GM10248 (cell line): ENCODE measurements at regions not wholly inside any gene's neighbourhood (a gene's known extent, or its start where the extent isn't known, plus 50 kb on each side); places are given as distances from the start of the nearest gene placed in this dataset.

Experiments used
- CTCF ChIA-PET: fragments of 300-600 bp; sonication (Branson Sonifier 250); formaldehyde crosslinking; extraction: SDS; loops from one replicate; lab custom pipeline; 2021; ENCODE audit warnings: antibody characterized with exemption; lab: Yijun Ruan, JAX
- POLR2A ChIA-PET: fragments of 350-650 bp; sonication (Branson Sonifier 250); formaldehyde crosslinking; extraction: SDS; loops from one replicate; lab custom pipeline; 2020; ENCODE audit warnings: antibody characterized with exemption; lab: Yijun Ruan, JAX
- DNase-seq: peaks from one replicate; pipeline ENCODE4 v3.0.0; 2012; ENCODE audit errors: extremely low spot score
- TF ChIP-seq, protein P1 (sequence below): IDR thresholded peaks from 2 replicates; pipeline ENCODE4 v1.5.1; 2012; ENCODE audit warnings: mild to moderate bottlenecking, low read depth; ENCODE audit errors: extremely low read depth, missing control alignments, control extremely low read depth

DNA sequence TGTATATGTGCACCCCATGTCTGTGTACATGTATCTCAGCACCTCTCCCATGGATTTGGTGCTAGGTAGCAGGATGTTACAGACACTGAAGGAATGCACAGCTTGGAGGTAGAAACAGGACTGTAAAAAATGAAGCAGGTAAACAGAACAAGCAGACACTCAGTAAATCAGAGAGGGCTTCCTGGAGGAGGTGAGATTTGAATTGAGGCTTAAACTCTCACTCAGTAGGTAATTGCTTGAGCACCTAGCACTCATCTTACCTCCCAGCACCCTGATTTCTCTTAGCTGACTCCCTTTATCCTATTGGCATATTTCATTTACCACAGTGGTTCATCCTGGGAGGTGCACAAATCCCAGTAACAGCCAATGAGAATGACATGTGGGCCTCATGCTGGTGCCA, 537.9 kb upstream of the RAB6C start:
- POLR2A ChIA-PET, result no interaction called here
- no peak for DNase-seq
- CTCF ChIA-PET, result interaction anchor here (1.0 kb wide), 1 partner anchor 19 kb away, joined by 3 read pairs; no protein-coding TSS in a partner anchor
- TF ChIP-seq, protein P1, sequence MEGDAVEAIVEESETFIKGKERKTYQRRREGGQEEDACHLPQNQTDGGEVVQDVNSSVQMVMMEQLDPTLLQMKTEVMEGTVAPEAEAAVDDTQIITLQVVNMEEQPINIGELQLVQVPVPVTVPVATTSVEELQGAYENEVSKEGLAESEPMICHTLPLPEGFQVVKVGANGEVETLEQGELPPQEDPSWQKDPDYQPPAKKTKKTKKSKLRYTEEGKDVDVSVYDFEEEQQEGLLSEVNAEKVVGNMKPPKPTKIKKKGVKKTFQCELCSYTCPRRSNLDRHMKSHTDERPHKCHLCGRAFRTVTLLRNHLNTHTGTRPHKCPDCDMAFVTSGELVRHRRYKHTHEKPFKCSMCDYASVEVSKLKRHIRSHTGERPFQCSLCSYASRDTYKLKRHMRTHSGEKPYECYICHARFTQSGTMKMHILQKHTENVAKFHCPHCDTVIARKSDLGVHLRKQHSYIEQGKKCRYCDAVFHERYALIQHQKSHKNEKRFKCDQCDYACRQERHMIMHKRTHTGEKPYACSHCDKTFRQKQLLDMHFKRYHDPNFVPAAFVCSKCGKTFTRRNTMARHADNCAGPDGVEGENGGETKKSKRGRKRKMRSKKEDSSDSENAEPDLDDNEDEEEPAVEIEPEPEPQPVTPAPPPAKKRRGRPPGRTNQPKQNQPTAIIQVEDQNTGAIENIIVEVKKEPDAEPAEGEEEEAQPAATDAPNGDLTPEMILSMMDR, result no peak

DNA sequence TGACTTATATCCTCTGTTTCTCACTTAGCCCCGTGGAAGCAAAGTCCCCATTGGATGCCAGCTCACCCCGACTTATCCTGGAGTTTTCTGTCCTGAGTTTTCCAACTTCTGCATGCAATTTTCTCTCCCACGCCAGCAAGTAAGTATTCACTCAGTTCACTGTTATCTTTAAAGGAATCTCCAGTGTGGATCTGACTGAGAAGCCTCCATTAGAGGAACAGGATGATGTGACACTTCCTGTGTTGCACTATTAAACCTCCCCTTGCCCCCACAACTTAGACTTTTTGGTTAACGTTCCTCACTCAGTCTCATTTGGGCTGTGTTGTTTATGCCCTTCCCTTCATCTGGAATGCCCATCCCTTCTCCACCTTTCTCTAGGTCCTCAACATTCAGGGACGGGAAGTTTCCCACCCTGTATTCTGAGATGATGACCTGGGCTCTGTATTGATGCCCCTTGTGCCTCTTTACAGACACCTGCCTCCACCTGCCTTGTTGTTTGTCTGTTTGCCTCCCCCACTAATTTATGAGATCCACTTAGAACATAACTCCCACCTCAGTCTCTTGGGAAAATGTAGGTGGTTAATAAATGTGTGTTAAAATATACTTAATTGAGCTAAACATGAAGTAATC, 536.1 kb upstream of the RAB6C start:
- TF ChIP-seq, protein P1, result no peak
- ChIA-PET POLR2A (interaction anchor here (0.6 kb wide), 1 partner anchor 107 kb away, joined by 3 read pairs; no protein-coding TSS in a partner anchor), CTCF (interaction anchor here (2.3 kb wide), 1 partner anchor 23 kb away, joined by 5 read pairs; no protein-coding TSS in a partner anchor)
- DNase-seq, result no peak

DNA sequence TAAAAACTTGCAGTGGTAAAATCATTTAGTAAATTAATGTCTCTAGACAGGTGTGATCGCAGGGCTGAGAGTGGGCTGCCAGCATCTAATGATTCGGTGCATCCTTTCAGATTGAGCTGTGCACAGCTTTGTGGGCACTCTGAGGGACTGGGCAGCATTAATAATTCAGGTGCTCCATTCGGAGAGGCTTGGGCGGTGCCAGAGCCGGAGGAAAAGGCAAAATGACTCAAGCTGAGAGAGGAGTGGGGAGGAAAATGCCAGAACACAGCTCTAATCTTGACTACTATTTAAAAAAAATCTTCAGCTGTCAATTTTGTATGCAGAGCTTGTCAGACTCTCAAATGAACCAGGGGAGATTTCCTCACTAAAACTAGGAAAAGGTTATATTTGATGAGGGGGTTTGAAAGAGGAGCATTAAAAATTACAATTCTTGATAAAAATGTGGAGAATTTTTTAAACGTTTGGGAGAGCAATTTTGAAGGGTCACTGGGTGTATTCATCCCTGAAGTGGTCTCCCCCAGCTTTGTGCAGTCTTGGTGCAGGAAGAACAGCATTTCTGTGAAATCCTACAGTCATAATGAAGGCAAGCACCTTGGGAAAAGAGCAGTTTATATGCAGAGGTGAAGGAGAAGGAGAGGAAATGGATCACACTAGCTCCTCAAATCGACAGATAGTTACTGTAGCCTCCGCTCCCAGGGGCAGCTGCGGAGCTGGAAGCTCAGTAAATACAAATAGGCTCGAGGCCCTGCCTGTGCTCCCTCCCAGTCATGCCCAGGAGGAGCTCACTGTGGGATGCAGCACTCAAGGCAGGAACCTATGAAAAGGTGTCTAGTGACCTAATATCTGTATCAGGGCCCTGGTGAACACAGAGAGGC, 535.4 kb upstream of the RAB6C start:
- DNase-seq, result no peak
- ChIA-PET POLR2A (no interaction called here), CTCF (interaction anchor here (2.3 kb wide), 1 partner anchor 24 kb away, joined by 5 read pairs; no protein-coding TSS in a partner anchor)
- TF ChIP-seq, protein P1, result no peak

DNA sequence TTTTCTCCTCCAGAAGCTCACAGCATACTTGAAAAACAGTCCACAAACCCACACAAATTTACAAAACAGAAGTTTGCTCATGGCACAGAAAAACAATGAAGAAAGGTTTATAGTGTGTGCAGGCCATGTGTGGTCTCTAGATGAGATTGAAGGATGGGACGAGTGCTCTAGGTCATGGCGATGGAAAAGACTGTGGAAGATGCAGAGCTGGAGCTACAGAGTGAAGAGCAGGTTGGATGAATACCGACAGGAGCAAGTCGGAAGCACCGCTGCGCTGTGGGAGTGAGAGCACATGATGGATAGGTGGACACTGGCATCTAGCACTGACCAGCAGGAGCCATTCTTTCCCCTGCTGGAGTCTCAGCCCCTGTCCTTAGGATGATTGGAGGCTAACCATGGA, 534.7 kb upstream of the RAB6C start:
- POLR2A ChIA-PET, result no interaction called here
- CTCF ChIA-PET, result interaction anchor here (2.3 kb wide), 1 partner anchor 24 kb away, joined by 5 read pairs; no protein-coding TSS in a partner anchor
- TF ChIP-seq, protein P1, result no peak
- no peak for DNase-seq

GRCh38 chr2:129456691-129457090, 522.8 kb upstream of the RAB6C start:
- POLR2A ChIA-PET, result no interaction called here

More at GRCh38 chr2:129456691-129457090, 522.8 kb upstream of the RAB6C start:
- no peak for DNase-seq
- TF ChIP-seq, protein P1, result no peak
- CTCF ChIA-PET, result interaction anchor here (1.0 to 1.4 kb wide), 2 partner anchors 14 to 20 kb away, joined by 3 to 5 read pairs; no protein-coding TSS in a partner anchor
